ENCODE measurements at regions not wholly inside any gene's neighbourhood (a gene's known extent, or its start where the extent isn't known, plus 50 kb on each side); places are given as distances from the start of the nearest gene placed in this dataset.
"Not testable (repeated sequence)": the region's sequence is repeated elsewhere in the genome, so short reads cannot be mapped to it uniquely, and the experiment has no call there.

DNA sequence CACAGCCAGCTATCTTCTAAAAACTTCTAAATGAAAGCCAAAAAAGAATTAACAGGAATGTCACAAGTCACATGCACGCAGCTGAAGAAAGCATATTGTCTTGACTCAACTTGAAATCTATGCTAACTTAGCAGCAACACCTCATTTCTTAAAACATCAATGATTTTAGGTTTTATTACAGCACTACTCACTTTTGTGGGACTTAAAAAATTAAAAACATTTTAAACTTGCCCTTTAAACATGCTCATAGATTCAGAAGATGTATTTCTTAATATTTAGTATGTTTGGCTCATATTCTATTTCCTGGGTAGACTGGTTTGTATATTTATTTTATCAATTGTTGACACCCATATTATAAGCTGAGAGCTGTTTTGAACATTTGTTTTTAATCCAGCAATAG is 279.4 kb downstream of the NKX6-1 start:
- TF ChIP-seq EZH2phosphoT487 (conservative IDR thresholded peaks at IDR 0.05; ENCODE audit: low read length): no peak
- TF ChIP-seq, protein P1, sequence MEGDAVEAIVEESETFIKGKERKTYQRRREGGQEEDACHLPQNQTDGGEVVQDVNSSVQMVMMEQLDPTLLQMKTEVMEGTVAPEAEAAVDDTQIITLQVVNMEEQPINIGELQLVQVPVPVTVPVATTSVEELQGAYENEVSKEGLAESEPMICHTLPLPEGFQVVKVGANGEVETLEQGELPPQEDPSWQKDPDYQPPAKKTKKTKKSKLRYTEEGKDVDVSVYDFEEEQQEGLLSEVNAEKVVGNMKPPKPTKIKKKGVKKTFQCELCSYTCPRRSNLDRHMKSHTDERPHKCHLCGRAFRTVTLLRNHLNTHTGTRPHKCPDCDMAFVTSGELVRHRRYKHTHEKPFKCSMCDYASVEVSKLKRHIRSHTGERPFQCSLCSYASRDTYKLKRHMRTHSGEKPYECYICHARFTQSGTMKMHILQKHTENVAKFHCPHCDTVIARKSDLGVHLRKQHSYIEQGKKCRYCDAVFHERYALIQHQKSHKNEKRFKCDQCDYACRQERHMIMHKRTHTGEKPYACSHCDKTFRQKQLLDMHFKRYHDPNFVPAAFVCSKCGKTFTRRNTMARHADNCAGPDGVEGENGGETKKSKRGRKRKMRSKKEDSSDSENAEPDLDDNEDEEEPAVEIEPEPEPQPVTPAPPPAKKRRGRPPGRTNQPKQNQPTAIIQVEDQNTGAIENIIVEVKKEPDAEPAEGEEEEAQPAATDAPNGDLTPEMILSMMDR (IDR thresholded peaks at IDR 0.05; ENCODE audit: insufficient read depth, low read length, poor library complexity, severe bottlenecking): no peak
- H3K79me2 ChIP-seq (ENCODE audit: insufficient read depth, low read length): no peaks in the 10 kb centered on the region

DNA sequence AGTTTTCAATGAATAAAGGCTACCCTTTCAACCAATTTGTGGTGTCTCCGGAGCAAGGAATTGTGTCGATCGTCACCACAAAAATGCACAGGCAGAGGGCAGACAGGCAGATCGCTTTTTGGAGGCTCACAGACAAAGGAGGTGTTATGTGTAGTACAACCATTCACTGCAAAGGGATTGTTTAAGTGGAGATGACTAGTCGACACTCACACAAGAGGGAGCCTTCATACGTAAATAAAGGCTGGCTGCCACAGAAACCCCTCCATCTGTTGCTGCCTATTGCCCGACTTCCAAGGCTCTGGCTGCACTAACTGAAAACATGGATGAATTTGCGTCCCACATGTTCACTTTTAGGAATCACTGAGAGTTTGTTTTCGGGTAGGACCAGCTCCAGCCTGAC is 281.1 kb downstream of the NKX6-1 start:
- Histone ChIP-seq H3K9ac (ENCODE audit: low read length) (no peak overlapping the region), H3K9me2 (replicated peaks; ENCODE audit: insufficient read depth, low read length) (no peaks in the 10 kb centered on the region), H3K27me3 (ENCODE audit: low read length) (no peaks in the 10 kb centered on the region), H3K79me2 (ENCODE audit: insufficient read depth, low read length) (no peaks in the 10 kb centered on the region), H4K20me1 (ENCODE audit: low read depth, low read length) (no peaks in the 10 kb centered on the region), H3K4me3 (ENCODE audit: insufficient read depth, low read length, poor library complexity, severe bottlenecking) (no peak overlapping the region), H2AFZ (ENCODE audit: low read depth, low read length, severe bottlenecking) (no peak overlapping the region), H3F3A (ENCODE audit: insufficient read depth) (no peaks in the 10 kb centered on the region), H3K27ac (ENCODE audit: low read depth, low read length) (no peak overlapping the region), H3K36me3 (ENCODE audit: low read length) (no peaks in the 10 kb centered on the region), H3K9me3 (ENCODE audit: insufficient read depth, low read length) (no peaks in the 10 kb centered on the region), H3K4me2 (ENCODE audit: low read depth, low read length, poor library complexity, severe bottlenecking) (no peak overlapping the region)
- TF ChIP-seq, protein P1 (IDR thresholded peaks at IDR 0.05; ENCODE audit: insufficient read depth, low read length, poor library complexity, severe bottlenecking): no peak
- TF ChIP-seq EZH2phosphoT487 (conservative IDR thresholded peaks at IDR 0.05; ENCODE audit: low read length): no peak

More for the DNA sequence above, 279.4 kb downstream of the NKX6-1 start:
- Histone ChIP-seq H3F3A (ENCODE audit: insufficient read depth) (no peaks in the 10 kb centered on the region), H3K4me3 (ENCODE audit: insufficient read depth, low read length, poor library complexity, severe bottlenecking) (no peak overlapping the region), H3K27ac (ENCODE audit: low read depth, low read length) (no peak overlapping the region), H2AFZ (ENCODE audit: low read depth, low read length, severe bottlenecking) (no peak overlapping the region), H3K9me2 (replicated peaks; ENCODE audit: insufficient read depth, low read length) (no peaks in the 10 kb centered on the region), H4K20me1 (ENCODE audit: low read depth, low read length) (no peaks in the 10 kb centered on the region), H3K9ac (ENCODE audit: low read length) (no peak overlapping the region), H3K36me3 (ENCODE audit: low read length) (no peaks in the 10 kb centered on the region), H3K4me2 (ENCODE audit: low read depth, low read length, poor library complexity, severe bottlenecking) (no peak overlapping the region), H3K27me3 (ENCODE audit: low read length) (no peaks in the 10 kb centered on the region), H3K9me3 (ENCODE audit: insufficient read depth, low read length) (no peaks in the 10 kb centered on the region)

DNA sequence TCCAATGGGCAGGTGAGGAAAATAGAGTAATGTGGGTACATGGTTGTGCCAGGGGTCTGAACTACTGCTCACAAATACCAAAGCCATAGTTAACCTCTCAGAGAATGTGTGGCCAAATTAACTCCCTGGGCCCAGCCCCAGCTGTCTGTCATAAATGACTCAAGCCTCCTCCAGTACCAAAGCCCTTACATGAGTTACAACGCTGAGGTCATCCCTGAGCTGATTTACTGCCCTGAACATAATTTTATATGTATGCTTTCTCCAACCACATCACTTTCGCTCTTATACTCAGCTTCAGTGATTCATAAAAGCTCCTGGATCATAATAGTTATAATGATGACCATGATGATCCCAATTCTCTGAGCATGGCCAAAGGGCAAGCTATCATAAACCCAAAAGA is 283.9 kb downstream of the NKX6-1 start:
- no peaks in the 10 kb centered on the region for H4K20me1 ChIP-seq (ENCODE audit: low read depth, low read length)
- no peaks in the 10 kb centered on the region for H3K9me2 ChIP-seq (replicated peaks; ENCODE audit: insufficient read depth, low read length)
- no peak overlapping the region for H2AFZ ChIP-seq (ENCODE audit: low read depth, low read length, severe bottlenecking)
- no peak overlapping the region for H3K4me3 ChIP-seq (ENCODE audit: insufficient read depth, low read length, poor library complexity, severe bottlenecking)
- no peaks in the 10 kb centered on the region for H3F3A ChIP-seq (ENCODE audit: insufficient read depth)
- no peak overlapping the region for H3K4me2 ChIP-seq (ENCODE audit: low read depth, low read length, poor library complexity, severe bottlenecking)
- no peak overlapping the region for H3K27ac ChIP-seq (ENCODE audit: low read depth, low read length)
- no peaks in the 10 kb centered on the region for H3K27me3 ChIP-seq (ENCODE audit: low read length)
- H3K9ac ChIP-seq (ENCODE audit: low read length): no peak overlapping the region
- no peaks in the 10 kb centered on the region for H3K79me2 ChIP-seq (ENCODE audit: insufficient read depth, low read length)
- no peaks in the 10 kb centered on the region for H3K9me3 ChIP-seq (ENCODE audit: insufficient read depth, low read length)
- no peak for TF ChIP-seq EZH2phosphoT487 (conservative IDR thresholded peaks at IDR 0.05; ENCODE audit: low read length)
- TF ChIP-seq, protein P1 (IDR thresholded peaks at IDR 0.05; ENCODE audit: insufficient read depth, low read length, poor library complexity, severe bottlenecking): no peak
- no peaks in the 10 kb centered on the region for H3K36me3 ChIP-seq (ENCODE audit: low read length)

DNA sequence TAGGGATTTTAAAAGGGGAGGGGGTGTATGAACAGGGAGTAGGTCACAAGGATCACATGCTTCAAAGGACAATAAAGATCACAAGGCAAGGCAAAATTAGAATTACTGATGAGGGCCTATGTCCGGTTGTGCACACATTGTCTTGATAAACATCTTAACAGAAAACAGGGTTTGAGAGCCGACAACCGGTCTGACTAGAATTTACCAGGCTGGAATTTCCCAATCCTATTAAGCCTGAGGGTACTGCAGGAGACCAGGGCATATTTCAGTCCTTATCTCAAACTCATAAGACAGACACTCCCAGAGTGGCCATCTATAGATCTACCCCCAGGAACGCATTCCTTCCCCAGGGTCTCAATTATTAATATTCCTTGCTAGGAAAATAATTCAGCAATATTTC is 292.9 kb downstream of the NKX6-1 start:
- not testable (repeated sequence) for H3K9me2 ChIP-seq (replicated peaks; ENCODE audit: insufficient read depth, low read length); H3F3A ChIP-seq (ENCODE audit: insufficient read depth); H3K4me3 ChIP-seq (ENCODE audit: insufficient read depth, low read length, poor library complexity, severe bottlenecking); H3K27ac ChIP-seq (ENCODE audit: low read depth, low read length); H2AFZ ChIP-seq (ENCODE audit: low read depth, low read length, severe bottlenecking); H4K20me1 ChIP-seq (ENCODE audit: low read depth, low read length); H3K27me3 ChIP-seq (ENCODE audit: low read length); H3K36me3 ChIP-seq (ENCODE audit: low read length); H3K4me2 ChIP-seq (ENCODE audit: low read depth, low read length, poor library complexity, severe bottlenecking); H3K79me2 ChIP-seq (ENCODE audit: insufficient read depth, low read length); H3K9ac ChIP-seq (ENCODE audit: low read length); H3K9me3 ChIP-seq (ENCODE audit: insufficient read depth, low read length)

Data from SU-DHL-6 (cell line).